Activated naive CD8-positive, alpha-beta T cell treated with anti-CD3 and anti-CD28 coated beads for 36 hours (primary cell): ENCODE measurements at regions not wholly inside any gene's neighbourhood (a gene's known extent, or its start where the extent isn't known, plus 50 kb on each side); places are given as distances from the start of the nearest gene placed in this dataset.
"Not testable (repeated sequence)": the region's sequence is repeated elsewhere in the genome, so short reads cannot be mapped to it uniquely, and the experiment has no call there.

Experiments used
- DNase-seq: peaks from one replicate; pipeline ENCODE4 v3.0.0; 2021
- H3K27ac Mint-ChIP-seq: one replicate; pipeline ENCODE4 v1.8.0; 2022; ENCODE audit warnings: mild to moderate bottlenecking, moderate library complexity, mixed read lengths
- H3K27me3 Mint-ChIP-seq: one replicate; pipeline ENCODE4 v1.8.0; 2022; ENCODE audit warnings: mild to moderate bottlenecking, mixed read lengths
- H3K36me3 Mint-ChIP-seq: one replicate; pipeline ENCODE4 v1.8.0; 2021; ENCODE audit warnings: mild to moderate bottlenecking, mixed read lengths
- H3K4me1 Mint-ChIP-seq: one replicate; pipeline ENCODE4 v1.8.0; 2021; ENCODE audit warnings: mixed read lengths
- H3K4me3 Mint-ChIP-seq: one replicate; pipeline ENCODE4 v1.8.0; 2022; ENCODE audit warnings: mild to moderate bottlenecking, moderate library complexity, mixed read lengths
- H3K9me3 Mint-ChIP-seq: one replicate; pipeline ENCODE4 v1.8.0; 2022; ENCODE audit warnings: mixed read lengths

GRCh38 chr1:242689378-242689777, 164.9 kb upstream of the PLD5 start:
- Mint-ChIP-seq H3K36me3 (no peaks in the 10 kb centered on the region), H3K9me3 (no peaks in the 10 kb centered on the region), H3K27ac (no peak overlapping the region), H3K4me3 (no peak overlapping the region), H3K4me1 (no peaks in the 10 kb centered on the region), H3K27me3 (peaks cover 3% of the 10 kb centered on the region)
- DNase-seq: no peak

- Mint-ChIP-seq H3K9me3 (peaks cover 1% of the 10 kb centered on the region), H3K4me1 (no peaks in the 10 kb centered on the region), H3K27ac (no peak overlapping the region), H3K36me3 (no peaks in the 10 kb centered on the region), H3K27me3 (peaks cover 4% of the 10 kb centered on the region), H3K4me3 (no peak overlapping the region)
- no peak for DNase-seq
Observed at GRCh38 chr1:242674951-242675645, 150.6 kb upstream of the PLD5 start.

DNA sequence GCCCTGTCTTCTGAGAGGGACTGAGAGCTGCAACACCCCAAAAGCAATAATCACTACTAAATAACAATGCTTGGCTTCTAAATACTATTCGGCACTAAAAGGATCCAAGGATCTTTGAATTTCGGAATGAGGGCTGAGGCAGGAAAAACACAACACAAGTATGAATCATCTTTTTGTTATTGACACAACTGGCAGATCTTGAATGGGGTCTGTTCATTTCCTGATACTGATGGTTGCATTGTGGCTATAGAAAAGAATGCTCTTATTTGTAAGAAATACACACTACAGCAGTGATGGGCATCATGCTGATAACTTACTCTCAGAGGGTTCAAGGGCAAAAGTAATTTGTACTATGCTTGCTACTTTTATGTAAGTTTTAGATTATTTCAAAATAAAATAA, 149.2 kb upstream of the PLD5 start:
- no peak for DNase-seq
- H3K4me3 Mint-ChIP-seq: no peak overlapping the region
- peaks cover 4% of the 10 kb centered on the region for H3K27me3 Mint-ChIP-seq
- H3K4me1 Mint-ChIP-seq: no peaks in the 10 kb centered on the region
- no peaks in the 10 kb centered on the region for H3K36me3 Mint-ChIP-seq
- H3K27ac Mint-ChIP-seq: no peak overlapping the region
- peaks cover 1% of the 10 kb centered on the region for H3K9me3 Mint-ChIP-seq

- H3K4me1 Mint-ChIP-seq, H3K9me3 Mint-ChIP-seq, H3K27me3 Mint-ChIP-seq, DNase-seq, H3K4me3 Mint-ChIP-seq, H3K27ac Mint-ChIP-seq, H3K36me3 Mint-ChIP-seq: not testable (repeated sequence)
Observed at GRCh38 chr1:242673165-242673564, 148.7 kb upstream of the PLD5 start.

- no peaks in the 10 kb centered on the region for H3K4me1 Mint-ChIP-seq
- H3K9me3 Mint-ChIP-seq: peaks cover 1% of the 10 kb centered on the region
- H3K27ac Mint-ChIP-seq: no peak overlapping the region
- no peak for DNase-seq
- H3K4me3 Mint-ChIP-seq: no peak overlapping the region
- peaks cover 4% of the 10 kb centered on the region for H3K27me3 Mint-ChIP-seq
- no peaks in the 10 kb centered on the region for H3K36me3 Mint-ChIP-seq
Observed at GRCh38 chr1:242670019-242670418, 145.5 kb upstream of the PLD5 start.

DNA sequence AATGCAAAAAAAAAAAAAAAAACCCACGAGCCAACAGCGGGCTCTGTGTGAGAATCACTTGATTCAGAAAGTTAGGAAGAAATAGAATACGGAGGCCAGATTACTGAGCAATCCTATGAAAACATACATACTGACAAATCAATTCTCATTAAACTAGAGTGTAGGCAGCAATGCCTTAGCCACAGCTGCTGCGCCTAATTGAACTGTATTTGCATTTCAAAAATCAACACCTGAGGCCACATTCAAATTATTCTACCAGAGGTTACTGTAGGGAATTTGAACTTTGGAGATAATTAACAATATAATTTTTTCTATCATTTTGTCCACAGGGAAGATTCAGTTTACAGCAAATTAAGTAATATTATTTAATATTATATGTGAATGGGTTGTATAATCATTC, 138.4 kb upstream of the PLD5 start:
- Mint-ChIP-seq H3K27ac (no peak overlapping the region), H3K4me3 (no peak overlapping the region), H3K4me1 (no peaks in the 10 kb centered on the region), H3K27me3 (no peaks in the 10 kb centered on the region), H3K36me3 (no peaks in the 10 kb centered on the region), H3K9me3 (no peaks in the 10 kb centered on the region)
- no peak for DNase-seq

DNA sequence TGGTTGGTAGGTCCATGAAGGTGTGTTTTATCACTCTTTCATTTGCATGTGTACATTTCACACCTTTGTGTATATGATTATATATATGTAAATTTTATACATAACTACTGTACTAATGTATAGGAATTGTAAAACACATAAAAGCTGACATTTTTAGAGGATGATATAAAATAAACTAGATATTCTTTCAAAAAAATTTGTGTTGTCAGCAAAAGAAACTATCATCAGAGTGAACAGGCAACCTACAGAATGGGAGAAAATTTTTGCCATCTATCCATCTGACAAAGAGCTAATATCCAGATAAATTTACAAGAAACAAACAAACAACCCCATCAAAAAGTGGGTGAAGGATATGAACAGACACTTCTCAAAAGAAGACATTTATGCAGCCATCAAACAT, 129.3 kb upstream of the PLD5 start:
- not testable (repeated sequence) for DNase-seq, H3K4me1 Mint-ChIP-seq, H3K9me3 Mint-ChIP-seq, H3K27ac Mint-ChIP-seq, H3K27me3 Mint-ChIP-seq, H3K36me3 Mint-ChIP-seq, H3K4me3 Mint-ChIP-seq

GRCh38 chr1:242651817-242652216, 127.3 kb upstream of the PLD5 start:
- peaks cover 6% of the 10 kb centered on the region for H3K9me3 Mint-ChIP-seq
- peaks cover 4% of the 10 kb centered on the region for H3K27me3 Mint-ChIP-seq
- H3K4me1 Mint-ChIP-seq: no peaks in the 10 kb centered on the region
- DNase-seq: no peak
- no peak overlapping the region for H3K27ac Mint-ChIP-seq
- H3K36me3 Mint-ChIP-seq: no peaks in the 10 kb centered on the region
- H3K4me3 Mint-ChIP-seq: no peak overlapping the region

GRCh38 chr1:242641461-242641860, 117.0 kb upstream of the PLD5 start:
- no peaks in the 10 kb centered on the region for H3K9me3 Mint-ChIP-seq
- no peak for DNase-seq
- no peak overlapping the region for H3K27ac Mint-ChIP-seq
- H3K4me3 Mint-ChIP-seq: no peak overlapping the region
- H3K4me1 Mint-ChIP-seq: no peaks in the 10 kb centered on the region
- no peaks in the 10 kb centered on the region for H3K36me3 Mint-ChIP-seq
- no peaks in the 10 kb centered on the region for H3K27me3 Mint-ChIP-seq

GRCh38 chr1:242639104-242639503, 114.6 kb upstream of the PLD5 start:
- H3K9me3 Mint-ChIP-seq: no peaks in the 10 kb centered on the region
- no peaks in the 10 kb centered on the region for H3K36me3 Mint-ChIP-seq
- no peak for DNase-seq
- H3K4me1 Mint-ChIP-seq: no peaks in the 10 kb centered on the region
- no peak overlapping the region for H3K27ac Mint-ChIP-seq
- H3K27me3 Mint-ChIP-seq: no peaks in the 10 kb centered on the region
- no peak overlapping the region for H3K4me3 Mint-ChIP-seq

DNA sequence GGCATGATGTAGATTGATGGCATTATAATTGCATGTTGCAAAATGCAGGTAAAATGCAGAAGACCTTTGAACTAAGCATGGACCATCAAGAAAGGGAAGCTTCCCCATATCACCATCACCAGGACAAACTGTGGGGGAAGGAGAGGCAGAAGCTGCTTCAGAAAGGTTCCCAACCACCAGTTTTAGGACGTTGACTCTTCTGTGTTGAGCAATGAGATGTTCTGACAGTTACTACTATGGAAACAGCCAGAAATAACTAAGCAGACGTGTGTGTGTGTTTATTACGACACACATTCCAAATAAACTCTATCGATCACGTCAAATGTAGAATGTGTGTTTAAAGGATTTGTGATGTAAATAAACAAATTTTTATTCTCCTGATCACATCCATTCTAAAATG, 110.2 kb upstream of the PLD5 start:
- H3K36me3 Mint-ChIP-seq: no peaks in the 10 kb centered on the region
- H3K4me1 Mint-ChIP-seq: no peaks in the 10 kb centered on the region
- no peaks in the 10 kb centered on the region for H3K27me3 Mint-ChIP-seq
- no peak for DNase-seq
- no peak overlapping the region for H3K4me3 Mint-ChIP-seq
- H3K27ac Mint-ChIP-seq: no peak overlapping the region
- no peaks in the 10 kb centered on the region for H3K9me3 Mint-ChIP-seq

DNA sequence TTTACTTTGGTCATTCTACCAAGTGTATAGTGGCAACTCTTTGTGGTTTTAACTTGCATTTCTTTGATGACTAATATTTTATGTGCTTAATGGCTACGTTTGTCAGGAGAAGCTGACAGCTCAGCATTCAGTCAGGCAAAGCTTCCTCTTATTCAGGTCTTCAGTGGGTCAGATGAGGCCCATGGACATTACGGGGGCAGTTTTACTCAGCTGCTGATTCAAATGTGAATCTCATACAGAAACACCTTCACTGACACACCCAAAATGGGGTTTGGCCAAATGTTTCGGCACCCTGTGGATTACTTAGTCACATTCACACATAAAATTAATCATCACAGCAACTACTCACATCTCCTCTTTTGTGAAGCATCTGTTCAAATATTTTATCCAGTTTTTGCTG, 104.9 kb upstream of the PLD5 start:
- H3K27ac Mint-ChIP-seq: no peak overlapping the region
- H3K4me1 Mint-ChIP-seq: no peaks in the 10 kb centered on the region
- no peak for DNase-seq
- no peaks in the 10 kb centered on the region for H3K36me3 Mint-ChIP-seq
- H3K9me3 Mint-ChIP-seq: no peaks in the 10 kb centered on the region
- no peak overlapping the region for H3K4me3 Mint-ChIP-seq
- no peaks in the 10 kb centered on the region for H3K27me3 Mint-ChIP-seq

DNA sequence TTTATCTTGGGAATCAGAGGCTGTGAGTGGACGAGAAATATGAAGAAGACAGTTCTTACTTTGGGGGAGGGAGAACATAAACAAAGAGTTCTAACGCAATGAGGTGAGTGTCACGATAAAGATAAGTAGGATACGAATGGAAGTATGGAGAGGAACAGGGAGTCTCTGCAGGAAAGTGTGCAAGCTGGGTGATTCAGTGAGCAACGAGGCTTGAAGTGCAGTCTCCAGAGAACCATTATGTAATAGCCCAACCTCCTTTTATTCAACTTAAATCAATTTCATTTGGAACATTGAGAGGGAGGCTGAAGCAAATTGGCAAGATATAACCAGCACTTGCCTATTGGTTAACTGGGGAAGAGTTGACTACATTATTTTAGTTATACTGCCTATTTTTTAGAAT, 99.3 kb upstream of the PLD5 start:
- H3K27me3 Mint-ChIP-seq: peaks cover 4% of the 10 kb centered on the region
- peaks cover 4% of the 10 kb centered on the region for H3K9me3 Mint-ChIP-seq
- no peaks in the 10 kb centered on the region for H3K4me1 Mint-ChIP-seq
- no peaks in the 10 kb centered on the region for H3K36me3 Mint-ChIP-seq
- H3K27ac Mint-ChIP-seq: no peak overlapping the region
- DNase-seq: no peak
- H3K4me3 Mint-ChIP-seq: no peak overlapping the region

- Mint-ChIP-seq H3K27me3 (peaks cover 4% of the 10 kb centered on the region), H3K4me3 (no peak overlapping the region), H3K27ac (no peak overlapping the region), H3K36me3 (no peaks in the 10 kb centered on the region), H3K9me3 (peaks cover 6% of the 10 kb centered on the region), H3K4me1 (no peaks in the 10 kb centered on the region)
- DNase-seq: no peak
Observed at GRCh38 chr1:242623119-242623518, 98.6 kb upstream of the PLD5 start.

DNA sequence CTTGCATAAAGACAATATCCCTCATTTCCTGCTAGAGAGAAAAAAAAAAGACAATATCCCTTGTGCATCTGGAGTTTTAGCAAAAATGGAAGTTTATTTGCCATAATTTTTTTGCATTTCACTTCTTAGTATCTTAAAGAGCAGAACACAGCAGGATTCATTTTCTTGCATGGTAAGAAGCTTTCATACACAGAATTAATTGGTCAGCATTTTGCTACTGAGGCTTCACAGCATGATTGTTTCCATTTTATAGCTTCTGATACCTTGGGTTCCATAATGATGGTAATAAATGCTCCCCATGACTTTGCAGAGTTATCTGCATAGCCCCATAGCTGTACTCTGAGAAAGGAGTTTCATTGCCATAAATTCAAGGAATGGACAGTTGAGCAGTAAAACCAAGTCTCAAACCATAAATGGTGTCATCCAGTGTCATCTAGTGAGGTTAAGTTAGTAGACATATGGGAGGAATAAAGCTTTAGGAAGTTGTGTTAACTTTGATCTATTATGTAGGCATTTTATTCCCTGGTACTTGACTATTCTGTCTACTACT, 88.8 kb upstream of the PLD5 start:
- Mint-ChIP-seq H3K27ac (no peak overlapping the region), H3K9me3 (peaks cover 8% of the 10 kb centered on the region), H3K4me3 (no peak overlapping the region), H3K27me3 (peaks cover 7% of the 10 kb centered on the region), H3K4me1 (no peaks in the 10 kb centered on the region), H3K36me3 (no peaks in the 10 kb centered on the region)
- no peak for DNase-seq

DNA sequence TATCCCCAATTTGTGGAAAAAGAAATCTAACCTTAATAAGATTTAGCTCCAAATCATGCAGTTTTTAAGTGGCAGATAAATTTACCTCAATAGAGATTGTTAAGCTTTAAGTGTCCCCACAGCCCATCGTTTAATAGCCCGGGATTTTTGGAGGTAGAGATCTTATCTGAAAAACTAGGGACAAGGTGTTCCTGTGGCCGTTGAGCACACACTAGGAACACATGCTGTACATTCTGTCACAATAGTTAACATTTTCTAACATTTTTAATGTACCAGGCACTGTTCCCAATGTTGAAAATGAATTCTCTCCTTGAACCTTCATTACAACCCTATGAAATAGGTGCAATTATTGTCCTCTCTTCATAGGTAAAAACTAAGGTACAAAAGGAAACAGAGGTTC, 85.7 kb upstream of the PLD5 start:
- Mint-ChIP-seq H3K9me3 (no peaks in the 10 kb centered on the region), H3K4me1 (no peaks in the 10 kb centered on the region), H3K27me3 (peaks cover 7% of the 10 kb centered on the region), H3K4me3 (no peak overlapping the region), H3K27ac (no peak overlapping the region), H3K36me3 (no peaks in the 10 kb centered on the region)
- no peak for DNase-seq
